ENCODE measurements at regions not wholly inside any gene's neighbourhood (a gene's known extent, or its start where the extent isn't known, plus 50 kb on each side); places are given as distances from the start of the nearest gene placed in this dataset.

- TF ChIP-seq CTCF (conservative IDR thresholded peaks at IDR 0.05) (no peak), ZFX (IDR thresholded peaks at IDR 0.05) (no peak)
Measured at GRCh38 chr9:101846161-101846560, 107.7 kb upstream of the GRIN3A start.

All from C4-2B (cell line).